LNCaP clone FGC (cell line): ENCODE measurements at regions not wholly inside any gene's neighbourhood (a gene's known extent, or its start where the extent isn't known, plus 50 kb on each side); places are given as distances from the start of the nearest gene placed in this dataset.

Source experiments
- DNase-seq: peaks from one replicate; pipeline ENCODE4 v3.0.0-alpha.2; 2011; ENCODE audit warnings: low read depth
- H3K4me3 ChIP-seq: 2 replicates; pipeline ENCODE4 v1.5.1; 2011; ENCODE audit warnings: mild to moderate bottlenecking, low read depth, low read length, control low read depth
- TF ChIP-seq, protein P1 (sequence below): IDR thresholded peaks from 2 replicates; pipeline ENCODE4 v1.5.1; 2012; ENCODE audit warnings: mild to moderate bottlenecking; ENCODE audit not compliant: control insufficient read depth, insufficient read depth; ENCODE audit errors: extremely low read depth

DNA sequence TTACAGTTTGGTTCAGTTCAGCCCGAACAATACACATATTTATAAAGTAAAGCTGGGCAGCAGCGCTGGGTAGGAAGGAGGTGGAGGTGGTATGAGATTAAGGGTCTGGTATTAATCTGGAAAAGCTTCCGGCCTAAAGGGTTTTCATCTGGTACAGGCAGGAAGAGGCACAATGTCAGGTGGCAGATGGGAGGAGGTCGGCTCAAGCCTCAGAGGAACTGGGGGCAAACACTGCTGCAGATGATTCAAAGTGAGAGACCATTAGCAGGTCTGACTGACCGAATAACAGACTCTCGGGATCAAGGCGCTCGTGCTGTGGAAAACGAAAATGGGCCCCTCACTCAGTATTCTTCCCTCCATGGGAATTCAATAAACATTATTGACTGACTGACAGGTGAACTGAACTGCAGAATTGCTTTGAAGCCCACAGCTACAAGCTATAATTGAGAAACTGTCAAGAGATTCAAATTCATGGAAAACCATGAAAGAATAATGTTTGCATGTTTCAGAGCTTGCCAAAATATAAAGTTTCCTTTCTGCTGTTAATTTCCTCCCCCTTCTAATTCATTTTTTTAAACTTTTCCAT lies 75.3 kb downstream of the TMEM167A start:
- TF ChIP-seq, protein P1, sequence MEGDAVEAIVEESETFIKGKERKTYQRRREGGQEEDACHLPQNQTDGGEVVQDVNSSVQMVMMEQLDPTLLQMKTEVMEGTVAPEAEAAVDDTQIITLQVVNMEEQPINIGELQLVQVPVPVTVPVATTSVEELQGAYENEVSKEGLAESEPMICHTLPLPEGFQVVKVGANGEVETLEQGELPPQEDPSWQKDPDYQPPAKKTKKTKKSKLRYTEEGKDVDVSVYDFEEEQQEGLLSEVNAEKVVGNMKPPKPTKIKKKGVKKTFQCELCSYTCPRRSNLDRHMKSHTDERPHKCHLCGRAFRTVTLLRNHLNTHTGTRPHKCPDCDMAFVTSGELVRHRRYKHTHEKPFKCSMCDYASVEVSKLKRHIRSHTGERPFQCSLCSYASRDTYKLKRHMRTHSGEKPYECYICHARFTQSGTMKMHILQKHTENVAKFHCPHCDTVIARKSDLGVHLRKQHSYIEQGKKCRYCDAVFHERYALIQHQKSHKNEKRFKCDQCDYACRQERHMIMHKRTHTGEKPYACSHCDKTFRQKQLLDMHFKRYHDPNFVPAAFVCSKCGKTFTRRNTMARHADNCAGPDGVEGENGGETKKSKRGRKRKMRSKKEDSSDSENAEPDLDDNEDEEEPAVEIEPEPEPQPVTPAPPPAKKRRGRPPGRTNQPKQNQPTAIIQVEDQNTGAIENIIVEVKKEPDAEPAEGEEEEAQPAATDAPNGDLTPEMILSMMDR = no peak
- no peak overlapping the region for H3K4me3 ChIP-seq
- DNase-seq = no peak

DNA sequence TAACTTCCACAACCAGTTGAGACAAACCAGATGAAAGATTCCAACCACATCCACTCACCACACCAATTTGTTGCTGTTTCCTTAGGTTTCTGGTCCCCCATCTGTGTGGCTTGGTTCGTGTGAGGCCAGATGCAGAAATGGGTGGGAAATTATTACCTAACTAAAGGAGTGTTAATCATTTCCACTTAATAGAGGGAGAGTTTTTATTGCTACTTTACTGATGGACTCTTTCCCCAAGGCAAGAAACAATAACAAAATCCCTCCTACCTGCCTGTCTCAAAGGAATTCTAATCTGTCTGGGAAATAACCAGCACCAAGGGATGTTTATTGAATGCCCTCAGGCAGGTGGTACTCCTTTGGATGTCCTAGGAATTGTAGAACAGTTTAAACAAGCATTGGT lies 76.3 kb downstream of the TMEM167A start:
- DNase-seq = no peak
- TF ChIP-seq, protein P1 = no peak
- no peak overlapping the region for H3K4me3 ChIP-seq

GRCh38 chr5:83000428-83000827 lies 76.8 kb downstream of the TMEM167A start:
- TF ChIP-seq, protein P1 = no peak
- no peak for DNase-seq
- no peak overlapping the region for H3K4me3 ChIP-seq

GRCh38 chr5:82993416-82993815 lies 83.8 kb downstream of the TMEM167A start:
- TF ChIP-seq, protein P1 = no peak

GRCh38 chr5:82992646-82993045 lies 84.5 kb downstream of the TMEM167A start:
- H3K4me3 ChIP-seq = no peak overlapping the region
- no peak for DNase-seq
- TF ChIP-seq, protein P1 = no peak

More at GRCh38 chr5:82993416-82993815, 83.8 kb downstream of the TMEM167A start:
- H3K4me3 ChIP-seq = no peak overlapping the region
- DNase-seq = no peak

DNA sequence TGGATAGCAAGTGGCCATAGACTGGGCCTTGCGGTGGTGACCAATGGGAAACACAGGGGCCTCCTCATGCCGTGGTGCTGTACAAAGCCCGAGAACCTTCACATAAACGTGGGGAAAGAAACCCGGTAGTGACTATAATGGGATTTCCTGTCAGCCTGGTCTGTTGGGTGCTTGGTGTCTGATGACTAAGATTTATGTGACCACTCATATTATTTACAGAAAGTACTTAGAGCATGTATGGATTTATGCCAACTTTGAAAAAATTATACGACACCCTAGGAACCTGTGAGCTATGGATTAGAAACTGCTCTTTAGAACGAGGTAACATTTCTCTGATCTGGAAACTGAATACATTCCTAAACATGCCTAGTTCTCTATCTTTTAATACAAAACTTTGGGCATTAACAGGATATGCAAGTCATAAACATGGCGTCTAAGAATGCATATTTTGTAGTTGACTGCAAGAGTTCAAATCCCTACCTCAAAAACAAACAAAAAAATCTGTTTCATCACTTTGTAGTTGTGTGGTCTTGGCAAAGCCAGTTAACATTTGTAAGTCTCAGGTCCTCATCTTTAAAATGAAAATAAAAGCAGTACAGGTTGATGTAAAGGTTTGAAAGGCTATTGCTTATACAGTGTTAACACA lies 85.4 kb downstream of the TMEM167A start:
- DNase-seq = no peak
- no peak overlapping the region for H3K4me3 ChIP-seq
- TF ChIP-seq, protein P1 = no peak

GRCh38 chr5:82991059-82991458 lies 86.1 kb downstream of the TMEM167A start:
- DNase-seq = no peak
- H3K4me3 ChIP-seq = no peak overlapping the region
- TF ChIP-seq, protein P1 = no peak
